ENCODE measurements at regions not wholly inside any gene's neighbourhood (a gene's known extent, or its start where the extent isn't known, plus 50 kb on each side); places are given as distances from the start of the nearest gene placed in this dataset.

- no peak for TF ChIP-seq POLR2AphosphoS5 (IDR thresholded peaks at IDR 0.05; ENCODE audit: low read depth, low read length)
- no peak for TF ChIP-seq REST (IDR thresholded peaks at IDR 0.05; ENCODE audit: insufficient read depth in 1 of 2, low read depth in 2 of 2, low read length in 2 of 2)
- TF ChIP-seq SIN3A (IDR thresholded peaks at IDR 0.05; ENCODE audit: borderline replicate concordance, insufficient read depth, low read length) = no peak
- TF ChIP-seq TAF1 (IDR thresholded peaks at IDR 0.05; ENCODE audit: borderline replicate concordance, insufficient read depth, low read length) = no peak
- no peak for TF ChIP-seq FOXP2 (optimal IDR thresholded peaks at IDR 0.05; ENCODE audit: borderline replicate concordance, extremely low read depth, extremely low read length, insufficient read depth)
These were observed 110.4 kb upstream of the PFN2 start for GRCh38 chr3:150081084-150081483.

All from PFSK-1 (cell line).